GM12891 (cell line): ENCODE measurements at regions not wholly inside any gene's neighbourhood (a gene's known extent, or its start where the extent isn't known, plus 50 kb on each side); places are given as distances from the start of the nearest gene placed in this dataset.

Experiments used
- DNase-seq: peaks from one replicate; pipeline ENCODE4 v3.0.0; 2011; ENCODE audit warnings: low spot score; ENCODE audit not compliant: insufficient read length
- FAIRE-seq: peaks from 2 replicates; lab custom pipeline; 2011; peaks lifted over from hg19 to GRCh38; lab: Jason Lieb, UNC
- PAX5 ChIP-seq: IDR thresholded peaks from 2 replicates; pipeline ENCODE4 v1.6.1; 2011; ENCODE audit warnings: low read length, moderate library complexity, mild to moderate bottlenecking; ENCODE audit not compliant: insufficient read depth, severe bottlenecking
- POLR2A ChIP-seq: IDR thresholded peaks from 2 replicates; pipeline ENCODE4 v1.6.1; 2011; ENCODE audit warnings: low read depth, low read length, control low read depth
- POLR2AphosphoS5 ChIP-seq: IDR thresholded peaks from 2 replicates; pipeline ENCODE4 v1.6.1; 2011; ENCODE audit warnings: low read depth, low read length, control low read depth
- POU2F2 ChIP-seq: IDR thresholded peaks from 2 replicates; pipeline ENCODE4 v1.6.1; 2011; ENCODE audit warnings: low read depth, mild to moderate bottlenecking, control low read depth, low read length, moderate library complexity
- SPI1 ChIP-seq: IDR thresholded peaks from 2 replicates; pipeline ENCODE4 v1.6.1; 2011; ENCODE audit warnings: low read depth, low read length, control low read depth
- TAF1 ChIP-seq: IDR thresholded peaks from 2 replicates; pipeline ENCODE4 v1.6.1; 2011; ENCODE audit warnings: low read depth, low read length, control low read depth

DNA sequence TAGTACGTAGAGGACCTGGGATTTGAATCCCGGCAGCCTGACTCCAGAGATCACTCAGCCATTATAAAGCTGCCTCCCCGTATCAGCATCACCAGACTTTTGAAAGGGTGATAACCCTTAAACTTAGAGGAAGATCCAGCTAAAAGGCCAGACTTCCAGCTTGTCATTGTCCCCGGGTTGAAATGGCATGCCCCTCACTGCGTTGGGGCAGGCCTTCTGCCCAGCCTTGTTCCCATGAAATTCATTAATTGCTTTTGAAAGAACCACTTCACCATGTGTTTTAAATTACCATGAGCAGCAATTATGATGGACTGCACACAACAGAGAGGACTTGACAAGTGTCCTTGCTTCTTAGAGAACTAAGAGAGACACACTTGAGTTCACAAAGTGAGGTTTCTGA is 269.6 kb upstream of the CRY1 start:
- no peak for TF ChIP-seq SPI1
- no peak for FAIRE-seq
- DNase-seq = no peak

DNA sequence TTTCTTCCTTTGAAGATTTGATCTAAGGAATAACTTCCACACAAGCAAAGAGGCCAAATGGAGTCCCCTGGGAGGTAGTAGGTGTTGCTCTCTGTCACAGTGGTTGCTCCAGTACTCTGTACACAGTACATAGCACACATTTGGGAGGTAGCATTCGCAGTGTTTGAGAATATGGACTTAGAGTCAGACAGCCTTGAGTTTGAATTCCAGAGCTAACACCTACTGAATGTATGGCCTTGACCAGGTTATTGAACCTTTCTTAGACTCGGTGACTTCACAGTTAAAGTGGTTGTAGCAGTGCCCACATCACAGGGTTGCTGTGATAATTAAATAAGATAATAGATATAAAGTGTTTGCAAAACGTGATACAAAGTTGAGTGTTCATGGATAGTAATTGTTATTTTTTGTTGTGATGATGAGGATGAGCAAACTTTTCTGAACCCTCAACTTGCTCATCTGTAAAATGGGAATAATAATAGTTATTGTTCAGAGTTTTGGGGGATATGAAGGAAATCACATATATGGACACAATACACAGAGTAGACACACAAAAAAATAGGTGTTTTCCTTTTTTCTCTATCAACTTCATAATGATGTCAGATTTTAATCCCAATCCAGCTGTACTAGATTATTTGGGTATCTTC is 271.6 kb upstream of the CRY1 start:
- DNase-seq = no peak
- no peak for TF ChIP-seq PAX5
- TF ChIP-seq TAF1 = no peak
- no peak for TF ChIP-seq POU2F2
- no peak for TF ChIP-seq POLR2A
- no peak for TF ChIP-seq SPI1
- no peak for TF ChIP-seq POLR2AphosphoS5
- no peak for FAIRE-seq

DNA sequence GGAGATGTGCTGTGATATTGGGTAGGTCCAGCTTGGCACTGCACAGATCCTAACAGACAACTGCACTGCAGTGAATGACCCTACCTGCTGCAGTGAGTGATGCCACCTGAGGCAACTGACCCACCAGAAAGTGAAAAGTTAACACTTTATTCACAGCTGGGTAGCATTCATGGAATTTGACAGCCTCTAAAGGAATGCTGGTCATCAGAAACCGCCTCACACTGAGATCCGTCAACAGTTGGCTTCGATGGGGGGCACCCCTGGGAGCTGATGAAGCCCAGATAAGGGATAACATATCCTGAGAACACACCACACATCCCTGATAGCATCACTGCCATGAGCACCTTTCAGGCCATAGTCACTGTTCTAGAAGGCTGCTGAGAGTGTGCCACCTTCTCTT is 272.4 kb upstream of the CRY1 start:
- TF ChIP-seq POLR2A (no peak), POLR2AphosphoS5 (no peak)
- FAIRE-seq = no peak
- no peak for DNase-seq

GRCh38 chr12:107366322-107366721 is 273.0 kb upstream of the CRY1 start:
- no peak for DNase-seq
- FAIRE-seq = no peak
- TF ChIP-seq POLR2AphosphoS5 (no peak), POLR2A (no peak), POU2F2 (no peak), TAF1 (no peak), SPI1 (no peak)

- no peak for TF ChIP-seq POLR2A
- no peak for TF ChIP-seq TAF1
- no peak for TF ChIP-seq PAX5
- no peak for TF ChIP-seq POLR2AphosphoS5
- TF ChIP-seq SPI1 = no peak
- no peak for TF ChIP-seq POU2F2
- FAIRE-seq (no peak), DNase-seq (no peak)
These were observed 275.2 kb upstream of the CRY1 start for GRCh38 chr12:107368586-107368985.

GRCh38 chr12:107369006-107369405 is 275.7 kb upstream of the CRY1 start:
- DNase-seq = no peak
- no peak for FAIRE-seq
- TF ChIP-seq POLR2A (no peak), TAF1 (no peak), SPI1 (no peak)

DNA sequence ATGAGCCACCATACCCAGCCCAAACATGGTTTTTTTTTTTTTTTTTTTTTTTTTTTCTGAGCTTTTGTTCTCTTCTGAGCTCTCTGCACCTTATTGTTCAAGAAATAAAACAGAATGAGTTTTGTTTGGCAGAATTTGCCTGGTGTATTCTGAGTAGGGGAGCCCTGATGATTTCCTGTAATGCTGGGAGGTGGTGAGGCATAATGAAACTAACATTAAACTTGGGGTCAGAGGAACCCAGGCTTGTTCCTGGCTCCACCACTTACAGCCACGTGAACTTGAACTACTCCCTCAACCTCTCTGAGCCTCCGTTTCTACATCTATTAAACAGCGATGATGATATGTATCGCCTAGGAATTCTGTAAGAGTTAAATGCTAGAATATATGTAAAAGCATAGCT is 276.3 kb upstream of the CRY1 start:
- no peak for FAIRE-seq
- TF ChIP-seq SPI1 (no peak), PAX5 (no peak), TAF1 (no peak), POU2F2 (no peak), POLR2AphosphoS5 (no peak), POLR2A (no peak)
- DNase-seq = no peak

DNA sequence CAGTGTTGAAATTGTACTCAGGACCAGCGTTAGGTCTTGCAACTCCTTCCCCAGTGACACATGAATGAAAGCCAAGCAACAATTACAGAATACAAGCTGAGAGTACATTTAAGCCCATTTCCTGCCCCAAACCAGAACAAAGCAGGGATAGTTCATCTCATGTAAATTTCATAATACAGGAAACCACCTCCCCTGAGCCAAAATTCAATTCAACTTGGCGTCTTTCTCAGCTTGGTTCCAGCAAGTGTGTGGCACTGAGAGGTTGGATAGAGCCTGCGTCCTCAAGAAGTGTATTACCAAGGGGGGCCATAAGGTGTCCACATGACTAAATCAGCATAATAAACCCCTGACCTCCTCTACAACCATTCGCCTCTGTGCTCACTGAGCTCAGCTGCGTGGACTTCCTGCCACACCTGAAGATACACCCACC is 278.9 kb upstream of the CRY1 start:
- no peak for DNase-seq
- no peak for FAIRE-seq
- TF ChIP-seq SPI1 (no peak), POLR2AphosphoS5 (no peak), POLR2A (no peak)

- DNase-seq (no peak), FAIRE-seq (no peak)
- no peak for TF ChIP-seq POLR2AphosphoS5
- TF ChIP-seq TAF1 = no peak
- TF ChIP-seq SPI1 = no peak
- TF ChIP-seq POU2F2 = no peak
These were observed 280.0 kb upstream of the CRY1 start for GRCh38 chr12:107373238-107373809.

DNA sequence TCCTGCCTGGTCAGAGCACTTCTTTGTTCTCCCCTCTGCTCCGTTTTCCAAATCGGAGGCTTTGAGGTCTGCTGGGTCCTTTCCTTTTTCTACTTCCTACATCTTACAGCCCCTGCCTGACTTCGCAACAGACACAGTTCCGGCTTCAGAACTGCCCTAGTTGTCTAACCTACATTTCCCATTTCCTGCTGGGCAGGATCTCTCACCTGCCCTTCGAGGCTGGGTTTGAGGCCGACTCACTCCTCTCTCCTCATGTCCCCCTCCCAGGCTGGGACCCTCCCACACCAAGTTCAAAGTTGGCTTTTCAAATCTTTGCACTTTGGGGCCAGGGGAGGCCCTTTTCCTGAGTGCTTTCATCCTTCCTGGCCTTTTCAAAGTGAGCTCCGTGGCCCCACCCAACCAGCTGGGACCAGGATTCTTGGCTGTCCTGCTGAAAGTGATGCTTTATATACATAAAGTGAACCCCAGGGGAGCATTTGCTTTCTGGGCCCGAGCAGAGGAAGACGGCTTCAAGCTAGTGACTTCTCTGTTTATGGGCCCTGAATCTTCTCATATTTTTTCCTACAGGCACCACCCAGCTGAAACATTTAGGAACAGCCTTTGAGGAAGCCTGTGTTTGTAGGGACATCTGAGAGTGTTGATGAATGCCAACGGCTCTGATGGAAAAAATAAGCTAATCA is 281.0 kb upstream of the CRY1 start:
- FAIRE-seq (no peak), DNase-seq (no peak)
- no peak for TF ChIP-seq TAF1

GRCh38 chr12:107375231-107375630 is 281.9 kb upstream of the CRY1 start:
- FAIRE-seq (no peak), DNase-seq (no peak)
- TF ChIP-seq TAF1 (no peak), POU2F2 (no peak), PAX5 (no peak), POLR2A (no peak), POLR2AphosphoS5 (no peak), SPI1 (no peak)
